ENCODE measurements at regions not wholly inside any gene's neighbourhood (a gene's known extent, or its start where the extent isn't known, plus 50 kb on each side); places are given as distances from the start of the nearest gene placed in this dataset.
"Not testable (repeated sequence)": the region's sequence is repeated elsewhere in the genome, so short reads cannot be mapped to it uniquely, and the experiment has no call there.

- DNase-seq (ENCODE audit: extremely low read depth in 1 of 2, low read depth in 1 of 2), result no peak
Measured at GRCh38 chr20:53801609-53802370, 208.2 kb upstream of the ZNF217 start.

- no peak for DNase-seq (ENCODE audit: extremely low read depth in 1 of 2, low read depth in 1 of 2)
Measured at GRCh38 chr20:53800883-53801604, 207.4 kb upstream of the ZNF217 start.

- no peak for DNase-seq (ENCODE audit: extremely low read depth in 1 of 2, low read depth in 1 of 2)
Measured at GRCh38 chr20:53800418-53800817, 206.8 kb upstream of the ZNF217 start.

GRCh38 chr20:53797085-53797484 lies 203.4 kb upstream of the ZNF217 start:
- DNase-seq (ENCODE audit: extremely low read depth in 1 of 2, low read depth in 1 of 2), result no peak

- DNase-seq (ENCODE audit: extremely low read depth in 1 of 2, low read depth in 1 of 2), result no peak
Measured at GRCh38 chr20:53795170-53795569, 201.5 kb upstream of the ZNF217 start.

GRCh38 chr20:53794529-53795115 lies 201.0 kb upstream of the ZNF217 start:
- DNase-seq (ENCODE audit: extremely low read depth in 1 of 2, low read depth in 1 of 2), result no peak

GRCh38 chr20:53793783-53794383 lies 200.2 kb upstream of the ZNF217 start:
- no peak for DNase-seq (ENCODE audit: extremely low read depth in 1 of 2, low read depth in 1 of 2)

- no peak for DNase-seq (ENCODE audit: extremely low read depth in 1 of 2, low read depth in 1 of 2)
Measured at GRCh38 chr20:53792946-53793536, 199.4 kb upstream of the ZNF217 start.

GRCh38 chr20:53789989-53790675 lies 196.5 kb upstream of the ZNF217 start:
- no peak for DNase-seq (ENCODE audit: extremely low read depth in 1 of 2, low read depth in 1 of 2)

- DNase-seq (ENCODE audit: extremely low read depth in 1 of 2, low read depth in 1 of 2), result no peak
Measured at GRCh38 chr20:53788253-53789022, 194.8 kb upstream of the ZNF217 start.

GRCh38 chr20:53787491-53787931 lies 193.9 kb upstream of the ZNF217 start:
- not testable (repeated sequence) for DNase-seq (ENCODE audit: extremely low read depth in 1 of 2, low read depth in 1 of 2)

- no peak for DNase-seq (ENCODE audit: extremely low read depth in 1 of 2, low read depth in 1 of 2)
Measured at GRCh38 chr20:53786445-53787267, 193.0 kb upstream of the ZNF217 start.

- DNase-seq (ENCODE audit: extremely low read depth in 1 of 2, low read depth in 1 of 2), result no peak
Measured at GRCh38 chr20:53786071-53786444, 192.4 kb upstream of the ZNF217 start.

- no peak for DNase-seq (ENCODE audit: extremely low read depth in 1 of 2, low read depth in 1 of 2)
Measured at GRCh38 chr20:53785320-53785719, 191.7 kb upstream of the ZNF217 start.

GRCh38 chr20:53783768-53784167 lies 190.1 kb upstream of the ZNF217 start:
- no peak for DNase-seq (ENCODE audit: extremely low read depth in 1 of 2, low read depth in 1 of 2)

GRCh38 chr20:53782612-53783246 lies 189.1 kb upstream of the ZNF217 start:
- DNase-seq (ENCODE audit: extremely low read depth in 1 of 2, low read depth in 1 of 2), result no peak

- DNase-seq (ENCODE audit: extremely low read depth in 1 of 2, low read depth in 1 of 2), result no peak
Measured at GRCh38 chr20:53779822-53780221, 186.2 kb upstream of the ZNF217 start.

GRCh38 chr20:53778736-53779135 lies 185.1 kb upstream of the ZNF217 start:
- DNase-seq (ENCODE audit: extremely low read depth in 1 of 2, low read depth in 1 of 2), result no peak
